Neuronal stem cell (in vitro differentiated cells): ENCODE measurements at regions not wholly inside any gene's neighbourhood (a gene's known extent, or its start where the extent isn't known, plus 50 kb on each side); places are given as distances from the start of the nearest gene placed in this dataset.

Experiments
- DNase-seq: peaks from one replicate; pipeline ENCODE4 v3.0.0-alpha.2; 2013; ENCODE audit warnings: low spot score
- H2AFZ ChIP-seq: one replicate; pipeline ENCODE4 v1.6.1; 2013; ENCODE audit warnings: mild to moderate bottlenecking, low read length, inconsistent platforms
- H2AK5ac ChIP-seq: 2 replicates; pipeline ENCODE4 v1.6.1; 2013; ENCODE audit warnings: low read depth, mild to moderate bottlenecking, inconsistent platforms, low read length, moderate library complexity, mixed read lengths
- H2BK120ac ChIP-seq: 2 replicates; pipeline ENCODE4 v1.6.1; 2013; ENCODE audit warnings: low read depth, mild to moderate bottlenecking, inconsistent platforms, low read length, moderate library complexity, mixed read lengths
- H2BK12ac ChIP-seq: one replicate; pipeline ENCODE4 v1.6.1; 2013; ENCODE audit warnings: low read length, inconsistent platforms
- H2BK15ac ChIP-seq: 2 replicates; pipeline ENCODE4 v1.6.1; 2013; ENCODE audit warnings: mild to moderate bottlenecking, low read length, inconsistent platforms, mixed read lengths
- H2BK5ac ChIP-seq: one replicate; pipeline ENCODE4 v1.6.1; 2013; ENCODE audit warnings: inconsistent platforms, mild to moderate bottlenecking, low read length, moderate library complexity
- H3K14ac ChIP-seq: one replicate; pipeline ENCODE4 v1.6.1; 2013; ENCODE audit warnings: low read length, inconsistent platforms
- H3K18ac ChIP-seq: 2 replicates; pipeline ENCODE4 v1.6.1; 2013; ENCODE audit warnings: low read length, inconsistent platforms
- H3K23ac ChIP-seq: 2 replicates; pipeline ENCODE4 v1.6.1; 2013; ENCODE audit warnings: low read depth, mild to moderate bottlenecking, mixed read lengths, low read length, inconsistent platforms; ENCODE audit not compliant: poor library complexity
- H3K27ac ChIP-seq: replicated peaks from 3 replicates; pipeline ENCODE4 v1.5.1; 2013; ENCODE audit warnings: low read length, inconsistent platforms
- H3K27me3 ChIP-seq, 3 experiments: 2 replicates each; pipeline ENCODE4 v1.6.1; 2013; ENCODE audit warnings: low read length in 3 of 3, mild to moderate bottlenecking in 2 of 3, inconsistent platforms in 1 of 3, low read depth in 1 of 3, mixed read lengths in 1 of 3, moderate library complexity in 1 of 3; ENCODE audit not compliant: control insufficient read depth in 3 of 3, insufficient read depth in 3 of 3
- H3K36me3 ChIP-seq, 2 donors: replicated peaks in 1 of 2; 2 replicates each; pipeline ENCODE4 v1.6.1; 2013; ENCODE audit warnings: low read length in 2 of 2; ENCODE audit not compliant: control insufficient read depth in 2 of 2, insufficient read depth in 2 of 2
- H3K4ac ChIP-seq: 2 replicates; pipeline ENCODE4 v1.6.1; 2013; ENCODE audit warnings: inconsistent platforms, mild to moderate bottlenecking, low read length, moderate library complexity
- H3K4me1 ChIP-seq, 2 donors: 1 replicate in 1 of 2; 2 replicates in 1 of 2; pipeline ENCODE4 v1.6.1; 2013; ENCODE audit warnings: low read length in 2 of 2, low read depth in 1 of 2; ENCODE audit not compliant: control insufficient read depth in 2 of 2, insufficient read depth in 1 of 2
- H3K4me2 ChIP-seq: one replicate; pipeline ENCODE4 v1.6.1; 2013; ENCODE audit warnings: mild to moderate bottlenecking, low read length, inconsistent platforms; ENCODE audit not compliant: insufficient read depth, poor library complexity, severe bottlenecking
- H3K4me3 ChIP-seq, 2 donors: 2 replicates each; pipeline ENCODE4 v1.5.1; 2013; ENCODE audit warnings: low read length in 2 of 2, mild to moderate bottlenecking in 2 of 2, inconsistent platforms in 1 of 2, moderate library complexity in 1 of 2
- H3K79me1 ChIP-seq: one replicate; pipeline ENCODE4 v1.6.1; 2013; ENCODE audit warnings: low read depth, mild to moderate bottlenecking, inconsistent platforms, low read length, moderate library complexity
- H3K9ac ChIP-seq: one replicate; pipeline ENCODE4 v1.6.1; 2013; ENCODE audit warnings: mild to moderate bottlenecking, low read depth, low read length, inconsistent platforms; ENCODE audit not compliant: poor library complexity
- H3K9me3 ChIP-seq, 2 donors: replicated peaks in 1 of 2; 2 replicates each; pipeline versions ENCODE3 to v1.6.1; 2013; ENCODE audit warnings: low read length in 2 of 2, mild to moderate bottlenecking in 2 of 2, inconsistent platforms in 1 of 2, low read depth in 1 of 2, mixed read lengths in 1 of 2, moderate library complexity in 1 of 2; ENCODE audit not compliant: control insufficient read depth in 2 of 2, insufficient read depth in 1 of 2
- H4K8ac ChIP-seq: one replicate; pipeline ENCODE4 v1.6.1; 2013; ENCODE audit warnings: low read depth, mild to moderate bottlenecking, inconsistent platforms, low read length, moderate library complexity
- H4K91ac ChIP-seq: one replicate; pipeline ENCODE4 v1.6.1; 2013; ENCODE audit warnings: low read length, low read depth, mild to moderate bottlenecking, inconsistent platforms; ENCODE audit not compliant: poor library complexity
- WGBS, 2 donors: extraction: QIAGEN DNeasy Blood & Tissue Kit; methylation state at CpG; one replicate each; pipeline ENCODE4 v1.1.7; 2013; ENCODE audit warnings: missing lambda C conversion rate in 2 of 2, mixed read lengths in 1 of 2; ENCODE audit not compliant: insufficient read length in 2 of 2, insufficient replicate concordance in 1 of 2; ENCODE audit errors: extremely low coverage in 2 of 2; 5-methylcytosine and 5-hydroxymethylcytosine counted together

DNA sequence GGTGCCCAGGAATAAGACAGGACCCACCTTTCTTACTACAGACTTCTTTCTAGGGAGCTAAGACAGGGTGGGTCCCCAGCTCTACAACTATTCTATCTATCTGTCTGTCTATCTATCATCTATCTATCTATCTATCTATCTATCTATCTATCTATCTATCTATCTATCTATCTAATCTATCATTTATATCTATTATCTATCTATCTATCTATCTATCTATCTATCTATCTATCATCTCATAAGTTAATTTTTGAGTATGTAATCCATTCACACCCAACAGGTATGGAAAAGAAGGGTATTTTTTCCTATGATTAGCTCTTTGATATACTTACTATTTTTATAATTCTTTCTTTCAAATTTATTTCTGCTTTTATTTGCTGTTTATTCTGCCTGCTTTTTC, 55.9 kb downstream of the BAMBI start:
- H3K79me1 ChIP-seq = no peaks in the 10 kb centered on the region
- H3K9ac ChIP-seq = no peak overlapping the region
- no peak for DNase-seq
- no peak overlapping the region for H2BK5ac ChIP-seq
- no peaks in the 10 kb centered on the region for H3K27me3 ChIP-seq
- no peak overlapping the region for H2AFZ ChIP-seq
- no peak overlapping the region for H4K91ac ChIP-seq
- no peak overlapping the region for H3K27ac ChIP-seq
- no peak overlapping the region for H3K14ac ChIP-seq
- H2AK5ac ChIP-seq = no peak overlapping the region
- H3K4me2 ChIP-seq = no peak overlapping the region
- no peak overlapping the region for H3K23ac ChIP-seq
- H2BK15ac ChIP-seq = no peak overlapping the region
- H3K18ac ChIP-seq = no peak overlapping the region
- peaks cover 2 to 3% of the 10 kb centered on the region in 2 donors for H3K9me3 ChIP-seq
- no peak overlapping the region for H3K4me3 ChIP-seq
- H3K4ac ChIP-seq = no peak overlapping the region
- H2BK12ac ChIP-seq = no peak overlapping the region
- no peak overlapping the region for H4K8ac ChIP-seq
- H2BK120ac ChIP-seq = no peak overlapping the region
- H3K36me3 ChIP-seq = no peaks in the 10 kb centered on the region
- peaks cover 0 to 2% of the 10 kb centered on the region in 2 donors for H3K4me1 ChIP-seq

DNA sequence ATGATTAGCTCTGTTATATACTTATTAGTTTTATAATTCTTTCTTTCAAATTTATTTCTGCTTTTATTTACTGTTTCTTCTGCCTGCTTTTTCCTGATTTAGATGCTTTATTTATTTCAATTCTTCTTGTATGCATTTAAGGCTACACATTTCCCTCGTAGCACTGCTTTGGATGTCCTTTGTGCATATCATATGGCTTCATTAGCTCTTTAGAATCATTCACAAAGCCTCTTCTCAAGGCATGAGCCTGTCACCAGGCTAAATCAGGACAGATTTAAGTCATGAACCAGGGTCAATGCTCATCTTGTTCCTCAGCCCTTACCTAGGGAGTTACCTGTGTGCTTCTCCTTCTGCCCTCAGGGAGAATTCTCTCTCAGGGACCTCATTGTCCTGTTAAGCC, 56.3 kb downstream of the BAMBI start:
- no peak overlapping the region for H2BK120ac ChIP-seq
- no CpG with 5 or more reads among the region's 1 CpG for WGBS, 2 donors
- no peak overlapping the region for H4K8ac ChIP-seq
- H3K27ac ChIP-seq = no peak overlapping the region
- no peaks in the 10 kb centered on the region for H3K36me3 ChIP-seq
- H3K23ac ChIP-seq = no peak overlapping the region
- H3K14ac ChIP-seq = no peak overlapping the region
- H3K27me3 ChIP-seq = no peaks in the 10 kb centered on the region
- no peak overlapping the region for H3K4me3 ChIP-seq
- H2AK5ac ChIP-seq = no peak overlapping the region
- H2AFZ ChIP-seq = no peak overlapping the region
- H3K4ac ChIP-seq = no peak overlapping the region
- no peak overlapping the region for H3K18ac ChIP-seq
- no peak overlapping the region for H2BK15ac ChIP-seq
- H3K9me3 ChIP-seq = peaks cover 2 to 3% of the 10 kb centered on the region in 2 donors
- no peak overlapping the region for H3K4me2 ChIP-seq
- peaks cover 0 to 2% of the 10 kb centered on the region in 2 donors for H3K4me1 ChIP-seq
- no peak overlapping the region for H3K9ac ChIP-seq
- no peak overlapping the region for H2BK12ac ChIP-seq
- DNase-seq = no peak
- H4K91ac ChIP-seq = no peak overlapping the region
- H2BK5ac ChIP-seq = no peak overlapping the region
- no peaks in the 10 kb centered on the region for H3K79me1 ChIP-seq

DNA sequence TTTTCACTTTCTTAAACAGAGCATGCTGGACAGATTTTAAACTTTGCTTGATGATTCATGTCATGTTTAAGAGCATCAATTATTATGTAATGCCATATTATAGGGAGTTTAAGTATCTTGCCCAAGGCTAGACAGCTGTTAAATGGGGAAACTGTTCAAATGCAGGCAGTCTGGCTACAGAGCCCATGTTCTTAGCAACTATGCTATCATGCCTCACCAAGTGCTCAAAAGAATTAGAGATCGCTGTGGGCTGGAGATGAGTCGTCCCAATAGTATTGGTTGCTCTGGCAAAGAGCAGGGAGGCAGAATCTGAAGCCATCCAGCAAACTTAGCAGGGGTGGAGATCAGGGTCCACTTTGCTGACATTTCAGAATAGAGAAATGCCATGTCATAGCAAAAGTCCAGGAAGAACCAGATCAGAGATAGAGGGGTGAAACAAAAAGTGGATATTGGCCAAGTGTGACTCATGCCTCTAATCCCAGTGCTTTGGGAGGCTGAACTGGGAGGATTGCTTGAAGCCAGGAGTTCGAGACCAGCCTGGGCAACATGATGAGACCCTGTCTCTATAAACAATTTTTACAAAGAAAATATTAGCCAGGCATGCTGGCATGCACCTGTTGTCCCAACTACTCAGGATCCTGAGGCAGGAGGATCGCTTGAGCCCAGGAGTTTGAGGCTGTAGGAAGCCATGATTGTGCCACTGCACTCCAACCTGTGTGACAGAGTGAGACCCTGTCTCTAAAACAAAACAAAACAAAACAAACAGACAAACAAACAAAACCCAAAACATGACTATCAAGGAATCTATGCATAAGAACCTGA, 57.8 kb downstream of the BAMBI start:
- DNase-seq = no peak

DNA sequence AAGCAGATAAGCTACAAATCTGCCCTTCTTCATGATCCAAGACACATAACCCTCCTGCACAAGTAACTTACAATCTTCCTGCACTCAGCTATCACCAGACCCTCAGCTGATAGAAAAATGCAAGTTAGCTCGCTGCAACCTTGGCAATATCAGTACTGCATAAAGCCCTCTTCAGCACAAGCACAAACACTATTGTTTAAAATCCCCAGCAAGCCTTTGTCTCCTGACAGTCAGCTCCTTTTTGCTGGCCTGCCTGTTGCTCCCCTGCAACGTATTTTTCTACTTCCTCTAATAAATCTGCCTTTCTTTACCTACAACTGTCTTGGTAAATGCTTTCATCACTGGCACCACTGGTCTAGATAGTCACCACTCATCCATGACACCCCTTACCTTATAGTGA, 59.8 kb downstream of the BAMBI start:
- Histone ChIP-seq H4K91ac (no peak overlapping the region), H3K27me3 (no peaks in the 10 kb centered on the region), H2BK12ac (no peak overlapping the region), H3K23ac (no peak overlapping the region), H3K36me3 (no peaks in the 10 kb centered on the region), H3K79me1 (no peaks in the 10 kb centered on the region), H3K9me3 (peaks cover 2 to 3% of the 10 kb centered on the region in 2 donors), H3K4me1 (no peaks in the 10 kb centered on the region), H4K8ac (no peak overlapping the region), H2BK5ac (no peak overlapping the region), H3K18ac (no peak overlapping the region), H2BK120ac (no peak overlapping the region), H3K4ac (no peak overlapping the region), H2AK5ac (no peak overlapping the region), H3K14ac (no peak overlapping the region), H3K27ac (no peak overlapping the region), H2AFZ (no peak overlapping the region), H3K4me3 (no peak overlapping the region), H3K9ac (no peak overlapping the region), H2BK15ac (no peak overlapping the region), H3K4me2 (no peak overlapping the region)
- no CpG with 5 or more reads among the region's 2 CpGs for WGBS, 2 donors
- no peak for DNase-seq

More for the DNA sequence above, 57.8 kb downstream of the BAMBI start:
- Histone ChIP-seq H3K23ac (no peak overlapping the region), H3K4me3 (no peak overlapping the region), H3K9me3 (peaks cover 2 to 3% of the 10 kb centered on the region in 2 donors), H2BK15ac (no peak overlapping the region), H4K91ac (no peak overlapping the region), H2AFZ (no peak overlapping the region), H3K18ac (no peak overlapping the region), H3K9ac (no peak overlapping the region), H3K14ac (no peak overlapping the region), H4K8ac (no peak overlapping the region), H3K4ac (no peak overlapping the region), H3K79me1 (no peaks in the 10 kb centered on the region), H3K27me3 (no peaks in the 10 kb centered on the region), H3K27ac (no peak overlapping the region), H3K4me2 (no peak overlapping the region), H2BK5ac (no peak overlapping the region), H2BK12ac (no peak overlapping the region), H3K36me3 (no peaks in the 10 kb centered on the region), H2BK120ac (no peak overlapping the region), H2AK5ac (no peak overlapping the region), H3K4me1 (peaks cover 0 to 2% of the 10 kb centered on the region in 2 donors)
- WGBS, 2 donors = no CpG with 5 or more reads among the region's 4 CpGs
